D721Med (cell line): ENCODE measurements at regions not wholly inside any gene's neighbourhood (a gene's known extent, or its start where the extent isn't known, plus 50 kb on each side); places are given as distances from the start of the nearest gene placed in this dataset.
"Not testable (repeated sequence)": the region's sequence is repeated elsewhere in the genome, so short reads cannot be mapped to it uniquely, and the experiment has no call there.

Experiments used
- DNase-seq: peaks from one replicate; pipeline ENCODE4 v3.0.0; 2011; ENCODE audit warnings: low spot score; ENCODE audit not compliant: insufficient read length
- FAIRE-seq: peaks from 2 replicates; lab custom pipeline; 2011; peaks lifted over from hg19 to GRCh38; lab: Jason Lieb, UNC
- TF ChIP-seq, protein P1 (sequence below): IDR thresholded peaks from 2 replicates; pipeline ENCODE4 v1.5.1; 2012; ENCODE audit warnings: mild to moderate bottlenecking, control low read depth; ENCODE audit not compliant: insufficient read depth; ENCODE audit errors: missing control alignments

DNA sequence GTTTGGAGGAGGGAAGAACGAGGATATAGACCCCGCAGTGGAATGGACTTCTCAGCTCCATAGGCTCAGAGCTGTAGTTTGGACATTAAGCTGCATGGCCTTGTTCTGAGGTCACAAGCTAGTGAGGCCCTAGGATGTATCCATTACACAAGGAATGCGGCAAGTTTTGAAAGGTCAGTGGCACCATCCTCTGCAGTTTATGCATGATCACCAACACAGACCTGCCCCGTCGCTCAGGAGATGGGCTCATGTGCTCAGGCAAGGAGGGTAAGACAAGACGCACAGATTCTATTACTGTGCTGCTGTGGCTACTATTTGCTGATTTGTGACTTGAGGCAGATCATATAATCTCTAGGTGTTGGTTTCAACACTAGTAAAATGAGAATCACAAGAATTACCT lies 110.9 kb downstream of the FAM161A start:
- no peak for FAIRE-seq
- DNase-seq: no peak

DNA sequence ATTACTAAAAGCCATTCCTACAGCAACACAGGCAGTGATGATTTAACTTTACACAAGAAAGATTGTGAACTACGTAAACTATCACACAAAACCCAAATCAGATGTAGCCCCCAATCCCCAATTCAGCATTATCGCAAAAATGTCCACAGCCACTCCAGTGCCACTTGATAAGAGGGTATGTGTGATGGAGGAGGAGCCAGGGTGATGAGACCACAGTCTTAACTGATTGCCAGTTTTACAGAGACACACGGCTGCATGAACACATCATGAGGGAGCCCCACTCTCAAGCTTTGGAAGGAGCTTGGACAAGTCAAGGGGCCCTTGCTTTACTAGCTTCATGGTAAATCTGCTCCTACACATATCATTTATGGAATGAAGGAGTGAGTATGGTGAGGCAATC lies 116.0 kb downstream of the FAM161A start:
- TF ChIP-seq, protein P1, sequence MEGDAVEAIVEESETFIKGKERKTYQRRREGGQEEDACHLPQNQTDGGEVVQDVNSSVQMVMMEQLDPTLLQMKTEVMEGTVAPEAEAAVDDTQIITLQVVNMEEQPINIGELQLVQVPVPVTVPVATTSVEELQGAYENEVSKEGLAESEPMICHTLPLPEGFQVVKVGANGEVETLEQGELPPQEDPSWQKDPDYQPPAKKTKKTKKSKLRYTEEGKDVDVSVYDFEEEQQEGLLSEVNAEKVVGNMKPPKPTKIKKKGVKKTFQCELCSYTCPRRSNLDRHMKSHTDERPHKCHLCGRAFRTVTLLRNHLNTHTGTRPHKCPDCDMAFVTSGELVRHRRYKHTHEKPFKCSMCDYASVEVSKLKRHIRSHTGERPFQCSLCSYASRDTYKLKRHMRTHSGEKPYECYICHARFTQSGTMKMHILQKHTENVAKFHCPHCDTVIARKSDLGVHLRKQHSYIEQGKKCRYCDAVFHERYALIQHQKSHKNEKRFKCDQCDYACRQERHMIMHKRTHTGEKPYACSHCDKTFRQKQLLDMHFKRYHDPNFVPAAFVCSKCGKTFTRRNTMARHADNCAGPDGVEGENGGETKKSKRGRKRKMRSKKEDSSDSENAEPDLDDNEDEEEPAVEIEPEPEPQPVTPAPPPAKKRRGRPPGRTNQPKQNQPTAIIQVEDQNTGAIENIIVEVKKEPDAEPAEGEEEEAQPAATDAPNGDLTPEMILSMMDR: no peak
- DNase-seq (no peak), FAIRE-seq (no peak)

More for the DNA sequence above, 110.9 kb downstream of the FAM161A start:
- TF ChIP-seq, protein P1: no peak

- TF ChIP-seq, protein P1: no peak
- DNase-seq (no peak), FAIRE-seq (no peak)
Measured at GRCh38 chr2:61736953-61737352, 116.9 kb downstream of the FAM161A start.

DNA sequence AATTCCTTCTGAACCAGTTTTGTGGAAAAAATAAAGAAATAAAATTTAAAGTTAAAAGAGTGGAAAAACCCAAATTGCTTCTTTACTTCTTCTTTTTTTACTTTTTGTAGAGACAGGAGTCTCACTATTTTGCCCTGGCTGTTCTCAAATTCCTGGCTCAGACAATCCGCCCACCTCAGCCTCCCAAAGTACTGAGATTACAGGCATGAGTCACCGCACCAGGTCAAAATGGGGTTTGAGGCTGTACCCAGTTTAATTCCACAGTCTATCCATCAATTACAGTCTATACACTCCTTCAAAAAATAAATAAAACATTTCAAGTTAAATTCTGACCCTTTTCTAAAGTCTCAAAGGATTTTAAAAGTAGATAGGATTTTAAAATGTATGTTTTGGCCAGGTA lies 120.3 kb downstream of the FAM161A start:
- TF ChIP-seq, protein P1: no peak
- FAIRE-seq (no peak), DNase-seq (no peak)

DNA sequence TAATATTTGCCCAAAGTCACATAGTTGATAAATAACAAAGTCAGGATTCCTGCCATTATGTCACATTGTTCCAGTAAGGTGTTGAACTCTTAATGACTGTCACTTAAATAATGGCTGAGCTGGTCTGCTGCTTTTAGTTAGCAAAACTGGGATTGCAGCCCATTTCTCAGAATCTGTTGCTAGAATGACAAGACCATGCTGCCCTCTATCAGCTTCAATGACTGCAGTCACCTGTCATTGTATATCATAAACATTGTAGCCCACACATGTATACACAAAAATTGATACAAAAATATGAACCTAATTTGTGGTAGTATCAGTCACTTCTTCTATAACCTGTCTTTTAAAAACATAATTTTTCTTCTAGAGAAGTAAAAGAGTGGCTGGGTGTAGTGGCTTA lies 121.1 kb downstream of the FAM161A start:
- DNase-seq (no peak), FAIRE-seq (no peak)
- TF ChIP-seq, protein P1: no peak

DNA sequence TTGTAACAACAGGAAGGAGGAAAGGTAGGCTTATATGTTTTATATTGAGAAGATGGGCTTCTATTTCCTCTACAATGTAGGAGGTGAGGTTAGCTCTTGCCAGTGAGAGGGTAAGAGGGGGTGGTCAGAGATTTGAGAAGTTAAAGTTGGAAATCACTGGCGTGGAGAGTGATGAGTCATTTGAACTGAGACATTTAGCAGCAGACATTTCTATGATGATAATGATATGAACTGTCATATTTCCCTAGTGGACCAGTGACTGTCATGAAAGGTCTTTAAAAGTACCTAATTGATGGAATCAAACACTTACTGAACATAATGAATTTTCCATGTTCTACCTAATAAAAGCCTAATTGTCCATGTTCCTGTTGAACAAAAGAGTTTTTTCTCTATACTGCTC lies 126.1 kb downstream of the FAM161A start:
- TF ChIP-seq, protein P1: no peak
- no peak for FAIRE-seq
- DNase-seq: no peak

GRCh38 chr2:61726456-61727209 lies 127.2 kb downstream of the FAM161A start:
- FAIRE-seq: no peak
- TF ChIP-seq, protein P1: no peak
- no peak for DNase-seq

DNA sequence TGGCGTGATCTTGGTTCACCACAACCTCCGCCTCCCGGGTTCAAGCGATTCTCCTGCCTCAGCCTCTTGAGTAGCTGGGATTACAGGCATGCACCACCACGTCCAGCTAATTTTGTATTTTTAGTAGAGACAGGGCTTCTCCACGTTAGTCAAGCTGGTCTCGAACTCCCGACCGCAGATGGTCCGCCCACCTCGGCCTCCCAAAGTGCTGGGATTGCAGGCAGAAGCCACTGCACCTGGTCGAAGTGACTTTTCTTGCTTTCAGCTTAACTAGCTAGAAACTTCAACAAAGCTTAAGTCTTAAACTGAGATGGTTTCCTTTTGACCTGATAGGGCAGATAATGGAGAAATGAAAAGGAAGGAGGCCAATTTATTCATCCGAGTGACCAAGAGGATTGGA lies 130.5 kb downstream of the FAM161A start:
- not testable (repeated sequence) for FAIRE-seq, DNase-seq
